ENCODE measurements at regions not wholly inside any gene's neighbourhood (a gene's known extent, or its start where the extent isn't known, plus 50 kb on each side); places are given as distances from the start of the nearest gene placed in this dataset.

- TF ChIP-seq POLR2AphosphoS5 (IDR thresholded peaks at IDR 0.05; ENCODE audit: low read depth, low read length) (no peak), SIN3A (IDR thresholded peaks at IDR 0.05; ENCODE audit: borderline replicate concordance, insufficient read depth, low read length) (no peak), TAF1 (IDR thresholded peaks at IDR 0.05; ENCODE audit: borderline replicate concordance, insufficient read depth, low read length) (no peak), REST (IDR thresholded peaks at IDR 0.05; ENCODE audit: insufficient read depth in 1 of 2, low read depth in 2 of 2, low read length in 2 of 2) (no peak), FOXP2 (optimal IDR thresholded peaks at IDR 0.05; ENCODE audit: borderline replicate concordance, extremely low read depth, extremely low read length, insufficient read depth) (no peak)
Measured at GRCh38 chr4:189786447-189786846, 154.2 kb upstream of the FRG1 start.
